H1 (cell line): ENCODE measurements at regions not wholly inside any gene's neighbourhood (a gene's known extent, or its start where the extent isn't known, plus 50 kb on each side); places are given as distances from the start of the nearest gene placed in this dataset.
"Not testable (repeated sequence)": the region's sequence is repeated elsewhere in the genome, so short reads cannot be mapped to it uniquely, and the experiment has no call there.

ENCODE experiments used
- CTCF ChIA-PET: fragments of 300-600 bp; sonication (Branson Sonifier 250); formaldehyde crosslinking; loops from one replicate; lab custom pipeline; 2021; ENCODE audit not compliant: partially characterized antibody; lab: Charles Lee
- POLR2A ChIA-PET: fragments of 300-600 bp; sonication (Branson Sonifier 250); formaldehyde crosslinking; loops from one replicate; lab custom pipeline; 2021; ENCODE audit warnings: inconsistent platforms; ENCODE audit not compliant: partially characterized antibody; lab: Charles Lee
- DNase-seq, 2 experiments: peaks; one replicate each; pipeline versions ENCODE4 v3.0.0 to v3.0.0-alpha.2; 2010 to 2022; ENCODE audit warnings: low spot score in 2 of 2, low read depth in 1 of 2, mixed read lengths in 1 of 2
- FAIRE-seq: peaks from 2 replicates; lab custom pipeline; 2011; peaks lifted over from hg19 to GRCh38; lab: Jason Lieb, UNC
- H2AFZ ChIP-seq: 2 replicates; pipeline ENCODE4 v1.8.1; 2012; ENCODE audit warnings: low read length, inconsistent platforms
- H2AK5ac ChIP-seq: 2 replicates; pipeline ENCODE4 v1.6.1; 2013; ENCODE audit warnings: low read depth, low read length
- H2BK120ac ChIP-seq: replicated peaks from 2 replicates; pipeline ENCODE3; 2013; ENCODE audit warnings: low read depth, low read length, inconsistent platforms
- H2BK12ac ChIP-seq: 2 replicates; pipeline ENCODE4 v1.6.1; 2013; ENCODE audit warnings: low read depth, low read length
- H2BK15ac ChIP-seq: 2 replicates; pipeline ENCODE4 v1.6.1; 2013; ENCODE audit warnings: low read length
- H2BK20ac ChIP-seq: 2 replicates; pipeline ENCODE4 v1.6.1; 2013; ENCODE audit warnings: low read length
- H2BK5ac ChIP-seq: 2 replicates; pipeline ENCODE4 v1.6.1; 2013; ENCODE audit warnings: low read depth, low read length
- H3K14ac ChIP-seq: 2 replicates; pipeline ENCODE4 v1.6.1; 2013; ENCODE audit warnings: inconsistent platforms; ENCODE audit not compliant: insufficient read length
- H3K18ac ChIP-seq: 2 replicates; pipeline ENCODE4 v1.6.1; 2013; ENCODE audit warnings: low read length; ENCODE audit errors: extremely low read depth
- H3K23ac ChIP-seq: 2 replicates; pipeline ENCODE4 v1.6.1; 2013; ENCODE audit warnings: inconsistent platforms; ENCODE audit not compliant: insufficient read length
- H3K23me2 ChIP-seq: 2 replicates; pipeline ENCODE4 v1.6.1; 2013; ENCODE audit warnings: low read depth, low read length
- H3K27ac ChIP-seq: 2 replicates; pipeline ENCODE4 v1.6.1; 2011; ENCODE audit warnings: low read depth, low read length, inconsistent platforms
- H3K27me3 ChIP-seq, 4 experiments: replicated peaks in 1 of 4; 1 replicate in 1 of 4; 2 replicates in 3 of 4; pipeline versions ENCODE4 v1.6.1 to v1.8.1; 2011 to 2013; ENCODE audit warnings: low read length in 3 of 4, mild to moderate bottlenecking in 3 of 4, inconsistent platforms in 2 of 4, mixed read lengths in 2 of 4, moderate library complexity in 1 of 4; ENCODE audit not compliant: control insufficient read depth in 3 of 4, insufficient read depth in 3 of 4; ENCODE audit errors: extremely low read depth in 1 of 4
- H3K36me3 ChIP-seq, 4 experiments: 2 replicates each; pipeline versions ENCODE4 v1.6.1 to v1.8.1; 2011 to 2013; ENCODE audit warnings: mild to moderate bottlenecking in 4 of 4, low read length in 3 of 4, moderate library complexity in 2 of 4, control low read depth in 1 of 4, inconsistent platforms in 1 of 4; ENCODE audit not compliant: insufficient read depth in 4 of 4, control insufficient read depth in 2 of 4
- H3K4ac ChIP-seq: replicated peaks from 2 replicates; pipeline ENCODE3; 2013; ENCODE audit warnings: low read length, low read depth, mixed read lengths, inconsistent platforms; ENCODE audit not compliant: insufficient read length
- H3K4me1 ChIP-seq, 4 experiments: replicated peaks in 1 of 4; 1 replicate in 1 of 4; 2 replicates in 3 of 4; pipeline versions ENCODE4 v1.6.1 to v1.8.1; 2011 to 2013; ENCODE audit warnings: low read length in 3 of 4, inconsistent platforms in 2 of 4, mixed read lengths in 1 of 4; ENCODE audit not compliant: insufficient read depth in 4 of 4, control insufficient read depth in 3 of 4
- H3K4me2 ChIP-seq, 2 experiments: 2 replicates each; pipeline versions ENCODE4 v1.6.1 to v1.8.1; 2011 to 2013; ENCODE audit warnings: low read depth in 2 of 2, low read length in 2 of 2, control low read depth in 1 of 2, inconsistent platforms in 1 of 2, mild to moderate bottlenecking in 1 of 2; ENCODE audit not compliant: insufficient read depth in 1 of 2
- H3K4me3 ChIP-seq, 4 experiments: fragments of 200-600, 300-600 bp in 1 of 4; sonication (generic), shearing (Covaris generic), sonication (Bioruptor Twin) in 1 of 4; 2 replicates each; pipeline versions ENCODE4 v1.5.1 to v1.8.1; 2011 to 2016; ENCODE audit warnings: low read length in 4 of 4, low read depth in 3 of 4, control low read depth in 2 of 4, inconsistent platforms in 2 of 4, mild to moderate bottlenecking in 2 of 4, mixed read lengths in 1 of 4, moderate library complexity in 1 of 4; ENCODE audit not compliant: insufficient read depth in 2 of 4; ENCODE audit errors: extremely low read depth in 1 of 4
- H3K56ac ChIP-seq: replicated peaks from 2 replicates; pipeline ENCODE3; 2013; ENCODE audit warnings: low read depth, mild to moderate bottlenecking, mixed read lengths, low read length, inconsistent platforms; ENCODE audit not compliant: insufficient read length
- H3K79me1 ChIP-seq: 2 replicates; pipeline ENCODE4 v1.6.1; 2013; ENCODE audit warnings: low read depth, low read length, control low read depth
- H3K79me2 ChIP-seq, 2 experiments: 2 replicates each; pipeline versions ENCODE4 v1.6.1 to v1.8.1; 2012 to 2013; ENCODE audit warnings: low read length in 2 of 2, mild to moderate bottlenecking in 2 of 2, inconsistent platforms in 1 of 2; ENCODE audit not compliant: insufficient read depth in 2 of 2, control insufficient read depth in 1 of 2
- H3K9ac ChIP-seq, 4 experiments: replicated peaks in 1 of 4; 1 replicate in 1 of 4; 2 replicates in 3 of 4; pipeline versions ENCODE4 v1.6.1 to v1.8.1; 2011 to 2013; ENCODE audit warnings: low read depth in 3 of 4, low read length in 3 of 4, control low read depth in 2 of 4, mild to moderate bottlenecking in 2 of 4, moderate library complexity in 2 of 4, inconsistent platforms in 1 of 4; ENCODE audit errors: extremely low read depth in 1 of 4
- H3K9me3 ChIP-seq, 2 experiments: 2 replicates each; pipeline versions ENCODE4 v1.6.1 to v1.8.1; 2012 to 2013; ENCODE audit warnings: mild to moderate bottlenecking in 2 of 2, moderate library complexity in 2 of 2, control low read depth in 1 of 2, inconsistent platforms in 1 of 2, low read depth in 1 of 2, low read length in 1 of 2, mixed read lengths in 1 of 2; ENCODE audit not compliant: insufficient read depth in 2 of 2
- H4K20me1 ChIP-seq, 2 experiments: replicated peaks in 1 of 2; 2 replicates each; pipeline versions ENCODE3 to v1.8.1; 2011 to 2013; ENCODE audit warnings: inconsistent platforms in 2 of 2, low read length in 2 of 2, mild to moderate bottlenecking in 1 of 2; ENCODE audit not compliant: insufficient read depth in 2 of 2, control insufficient read depth in 1 of 2
- H4K5ac ChIP-seq: 2 replicates; pipeline ENCODE4 v1.6.1; 2013; ENCODE audit warnings: low read length, low read depth, mixed read lengths, inconsistent platforms; ENCODE audit not compliant: insufficient read length
- H4K8ac ChIP-seq: 2 replicates; pipeline ENCODE4 v1.8.0; 2013; ENCODE audit warnings: mild to moderate bottlenecking, moderate library complexity, low read length, inconsistent platforms; ENCODE audit not compliant: insufficient read depth; ENCODE audit errors: extremely low read depth
- H4K91ac ChIP-seq: replicated peaks from 2 replicates; pipeline ENCODE3; 2013; ENCODE audit warnings: low read length, mixed read lengths, inconsistent platforms; ENCODE audit not compliant: insufficient read length
- WGBS, 2 experiments: shearing (Covaris generic) in 1 of 2; methylation state at CpG; one replicate each; pipeline versions ENCODE4 v1.1.6 to v1.1.7; 2013 to 2015; ENCODE audit warnings: low lambda C conversion rate in 2 of 2, mixed read lengths in 2 of 2, inconsistent platforms in 1 of 2, low coverage in 1 of 2, missing lambda C conversion rate in 1 of 2; ENCODE audit not compliant: insufficient replicate concordance in 2 of 2, insufficient coverage in 1 of 2, insufficient read length in 1 of 2; ENCODE audit errors: extremely low coverage in 1 of 2, missing lambda C conversion rate in 1 of 2; 5-methylcytosine and 5-hydroxymethylcytosine counted together

- H3K18ac ChIP-seq, H2BK12ac ChIP-seq, H3K79me2 ChIP-seq, POLR2A ChIA-PET, DNase-seq, H2BK120ac ChIP-seq, H2BK5ac ChIP-seq, H2AFZ ChIP-seq, H3K27ac ChIP-seq, H3K4me3 ChIP-seq, H2BK20ac ChIP-seq, FAIRE-seq, H3K23ac ChIP-seq, CTCF ChIA-PET, H3K27me3 ChIP-seq, H3K4me1 ChIP-seq, H3K56ac ChIP-seq, H3K4ac ChIP-seq, H2AK5ac ChIP-seq, H3K36me3 ChIP-seq, H4K5ac ChIP-seq, H3K14ac ChIP-seq, H3K4me2 ChIP-seq, H4K91ac ChIP-seq, H3K79me1 ChIP-seq, H4K20me1 ChIP-seq, H2BK15ac ChIP-seq, H4K8ac ChIP-seq, H3K9ac ChIP-seq: not testable (repeated sequence)
- Histone ChIP-seq H3K9me3 (peaks cover 26 to 48% of the 10 kb centered on the region in 2 experiments), H3K23me2 (peaks cover 41% of the 10 kb centered on the region; the same call in 1 of the 2 replicates)
- 90 to 100% methylated on average over 3 to 4 of the region's 4 CpGs for WGBS, 2 experiments
Observed at GRCh38 chr17:26936645-26937044, 357.3 kb upstream of the WSB1 start.

- H2BK5ac ChIP-seq, H3K4ac ChIP-seq, CTCF ChIA-PET, H3K4me2 ChIP-seq, FAIRE-seq, H3K23ac ChIP-seq, H4K20me1 ChIP-seq, H3K56ac ChIP-seq, H3K4me1 ChIP-seq, POLR2A ChIA-PET, H3K27me3 ChIP-seq, H3K27ac ChIP-seq, H3K18ac ChIP-seq, H4K5ac ChIP-seq, H4K91ac ChIP-seq, H3K79me2 ChIP-seq, H2BK12ac ChIP-seq, H3K4me3 ChIP-seq, DNase-seq, H3K14ac ChIP-seq, H3K9ac ChIP-seq, H4K8ac ChIP-seq, H3K79me1 ChIP-seq, H2BK120ac ChIP-seq, H2AK5ac ChIP-seq, H3K36me3 ChIP-seq, H2BK15ac ChIP-seq, H2AFZ ChIP-seq, H2BK20ac ChIP-seq: not testable (repeated sequence)
- Histone ChIP-seq H3K23me2 (peaks cover 41% of the 10 kb centered on the region; the same call in 1 of the 2 replicates), H3K9me3 (peaks cover 30 to 48% of the 10 kb centered on the region in 2 experiments)
- whole genome bisulfite sequencing, 2 experiments: 36 to 100% methylated on average over 1 of the region's 1 CpG
Observed at GRCh38 chr17:26937750-26938322, 356.1 kb upstream of the WSB1 start.
